PC-9 (cell line): ENCODE measurements at regions not wholly inside any gene's neighbourhood (a gene's known extent, or its start where the extent isn't known, plus 50 kb on each side); places are given as distances from the start of the nearest gene placed in this dataset.

Experiments
- BruUV-seq: library from RNA; stranded (reverse); fragments of 400-500 nt; replicated peaks from 2 replicates; lab custom pipeline; 2021; lab: Mats Ljungman, UMichigan
- CTCF ChIA-PET: fragments of 300-600 bp; sonication (Branson Sonifier 250); formaldehyde crosslinking; loops from one replicate; lab custom pipeline; 2022; ENCODE audit warnings: antibody characterized with exemption; lab: Charles Lee
- POLR2A ChIA-PET: fragments of 300-600 bp; sonication (Branson Sonifier 250); formaldehyde crosslinking; loops from one replicate; lab custom pipeline; 2022; ENCODE audit warnings: antibody characterized with exemption; ENCODE audit not compliant: unreplicated experiment; lab: Charles Lee
- DNase-seq, 2 experiments: peaks; one replicate each; pipeline versions ENCODE4 v3.0.0 to v3.0.0-alpha.2; 2015 to 2022; ENCODE audit warnings: mixed read lengths in 1 of 2
- H2AFZ ChIP-seq: fragments of 200-600 bp; sonication (generic); 2 replicates; pipeline ENCODE4 v1.8.1; 2017; ENCODE audit warnings: antibody characterized with exemption
- H3F3A ChIP-seq: fragments of 200-600 bp; sonication (generic); 2 replicates; pipeline ENCODE4 v1.8.1; 2017; ENCODE audit warnings: antibody characterized with exemption, mild to moderate bottlenecking, low read depth; ENCODE audit not compliant: insufficient read depth
- H3K27ac ChIP-seq: fragments of 200-600 bp; sonication (generic); 2 replicates; pipeline ENCODE4 v1.6.1; 2016; ENCODE audit warnings: mixed run types
- H3K27me3 ChIP-seq: fragments of 200-600 bp; sonication (generic); 2 replicates; pipeline ENCODE4 v1.6.1; 2016; ENCODE audit warnings: low read depth, mixed run types; ENCODE audit not compliant: insufficient read depth
- H3K36me3 ChIP-seq: fragments of 200-600 bp; sonication (generic); 2 replicates; pipeline ENCODE4 v1.6.1; 2016; ENCODE audit warnings: low read depth, mixed run types
- H3K4me1 ChIP-seq: fragments of 200-600 bp; sonication (generic); replicated peaks from 2 replicates; pipeline ENCODE4 v1.6.1; 2016; ENCODE audit warnings: mixed run types; ENCODE audit not compliant: insufficient read depth
- H3K4me2 ChIP-seq: fragments of 200-600 bp; sonication (generic); 2 replicates; pipeline ENCODE4 v1.6.1; 2017; ENCODE audit warnings: mixed run types
- H3K4me3 ChIP-seq: fragments of 200-600 bp; sonication (generic); 2 replicates; pipeline ENCODE4 v1.6.1; 2016; ENCODE audit warnings: mixed run types
- H3K79me2 ChIP-seq: fragments of 200-600 bp; sonication (generic); 2 replicates; pipeline ENCODE4 v1.6.1; 2017; ENCODE audit warnings: low read depth, mixed run types
- H3K9me2 ChIP-seq: fragments of 200-600 bp; sonication (generic); 2 replicates; pipeline ENCODE4 v1.8.1; 2017; ENCODE audit warnings: mild to moderate bottlenecking; ENCODE audit not compliant: insufficient read depth
- H3K9me3 ChIP-seq: fragments of 200-600 bp; sonication (generic); 2 replicates; pipeline ENCODE4 v1.8.1; 2016; ENCODE audit warnings: low read depth; ENCODE audit not compliant: insufficient read depth
- H4K20me1 ChIP-seq: fragments of 200-600 bp; sonication (generic); 2 replicates; pipeline ENCODE4 v1.8.1; 2017; ENCODE audit not compliant: insufficient read depth
- CTCF ChIP-seq: fragments of 200-600 bp; sonication (generic); conservative IDR thresholded peaks from 2 replicates; pipeline ENCODE4 v1.6.1; 2017; ENCODE audit warnings: mixed run types, antibody characterized with exemption, mild to moderate bottlenecking, moderate library complexity
- EZH2 ChIP-seq: fragments of 200-600 bp; sonication (generic); IDR thresholded peaks from 2 replicates; pipeline ENCODE4 v1.8.0; 2017; ENCODE audit warnings: antibody characterized with exemption, low read depth
- intact Hi-C: fragments of 100-400 bp; cut with micrococcal nuclease; formaldehyde crosslinking; loops from one replicate; pipeline ENCODE4 v1.10.0; 2022; ENCODE audit not compliant: unreplicated experiment

- Histone ChIP-seq H3K79me2 (no peaks in the 10 kb centered on the region), H4K20me1 (no peaks in the 10 kb centered on the region), H3K27me3 (no peaks in the 10 kb centered on the region), H3K4me3 (no peak overlapping the region), H3K9me2 (no peaks in the 10 kb centered on the region), H3K36me3 (no peaks in the 10 kb centered on the region), H3K4me1 (peaks cover 14% of the 10 kb centered on the region), H2AFZ (no peak overlapping the region), H3K4me2 (no peak overlapping the region), H3K27ac (no peak overlapping the region), H3F3A (peaks cover 4% of the 10 kb centered on the region; the same call in 1 of the 2 replicates), H3K9me3 (no peaks in the 10 kb centered on the region)
- CTCF ChIA-PET: no interaction called here
- intact Hi-C loops: no loop called here
- no TSS peak for BruUV-seq
- POLR2A ChIA-PET: no interaction called here
- no peak for DNase-seq
- TF ChIP-seq CTCF: no peak
These were observed 152.1 kb downstream of the NOC3L start for GRCh38 chr10:94210440-94211168.

- intact Hi-C loops: no loop called here
- BruUV-seq: no TSS peak
- H3K4me1 ChIP-seq: peaks cover 14% of the 10 kb centered on the region
- no peaks in the 10 kb centered on the region for H3K27me3 ChIP-seq
- no peaks in the 10 kb centered on the region for H3K9me3 ChIP-seq
- TF ChIP-seq EZH2: no peak
- no peak for TF ChIP-seq CTCF
- POLR2A ChIA-PET: no interaction called here
- CTCF ChIA-PET: no interaction called here
- no peaks in the 10 kb centered on the region for H3K9me2 ChIP-seq
- H3F3A ChIP-seq: peaks cover 4% of the 10 kb centered on the region; the same call in 1 of the 2 replicates
- no peaks in the 10 kb centered on the region for H3K36me3 ChIP-seq
- H3K79me2 ChIP-seq: no peaks in the 10 kb centered on the region
- no peak overlapping the region for H3K27ac ChIP-seq
- no peaks in the 10 kb centered on the region for H4K20me1 ChIP-seq
- no peak overlapping the region for H2AFZ ChIP-seq
- DNase-seq: no peak
- no peak overlapping the region for H3K4me2 ChIP-seq
- H3K4me3 ChIP-seq: no peak overlapping the region
These were observed 151.6 kb downstream of the NOC3L start for GRCh38 chr10:94211169-94211510.

- H3K79me2 ChIP-seq: no peaks in the 10 kb centered on the region
- DNase-seq: peak; percentile 30 to 57
- H3K9me2 ChIP-seq: no peaks in the 10 kb centered on the region
- H3F3A ChIP-seq: peaks cover 4% of the 10 kb centered on the region; the same call in 1 of the 2 replicates
- TF ChIP-seq EZH2 (no peak), CTCF (no peak)
- H2AFZ ChIP-seq: no peak overlapping the region
- POLR2A ChIA-PET: no interaction called here
- no peaks in the 10 kb centered on the region for H3K9me3 ChIP-seq
- CTCF ChIA-PET: interaction anchor here (0.5 kb wide), 1 partner anchor 295 kb away, joined by 7 read pairs; no protein-coding TSS in a partner anchor
- no peaks in the 10 kb centered on the region for H3K27me3 ChIP-seq
- peak overlapping the region; percentile 70 for H3K27ac ChIP-seq
- peak overlapping the region; percentile 56 for H3K4me2 ChIP-seq
- H3K4me1 ChIP-seq: peaks cover 14% of the 10 kb centered on the region
- no peaks in the 10 kb centered on the region for H3K36me3 ChIP-seq
- no peaks in the 10 kb centered on the region for H4K20me1 ChIP-seq
- no TSS peak for BruUV-seq
- intact Hi-C loops: no loop called here
- no peak overlapping the region for H3K4me3 ChIP-seq
These were observed 149.7 kb downstream of the NOC3L start for GRCh38 chr10:94213001-94213530.
